ENCODE measurements at regions not wholly inside any gene's neighbourhood (a gene's known extent, or its start where the extent isn't known, plus 50 kb on each side); places are given as distances from the start of the nearest gene placed in this dataset.

DNA sequence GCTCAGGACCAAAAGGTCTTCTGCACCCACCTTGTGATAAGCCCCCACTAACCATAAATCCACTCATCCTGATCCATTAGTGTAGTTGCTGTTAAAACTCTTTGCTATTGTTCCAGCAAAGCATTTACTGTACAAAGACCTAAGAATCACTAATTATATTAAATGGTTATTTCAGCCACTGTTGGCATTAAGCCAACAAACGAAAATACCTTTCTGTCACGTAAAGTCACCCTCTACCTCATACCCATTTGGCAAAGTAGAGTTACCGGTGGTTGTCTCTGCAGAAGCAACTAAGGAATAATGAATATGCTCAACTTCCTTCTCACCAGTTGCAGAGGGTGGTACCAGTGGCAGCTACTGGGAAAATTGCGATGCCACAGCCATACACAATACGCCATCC lies 224.5 kb downstream of the SP3 start:
- no peak for DNase-seq

- DNase-seq = peak; percentile 64
Observed at GRCh38 chr2:173741759-173742158, 223.4 kb downstream of the SP3 start.

- no peak for DNase-seq
Observed at GRCh38 chr2:173747035-173747434, 218.1 kb downstream of the SP3 start.

GRCh38 chr2:173749315-173749714 lies 215.9 kb downstream of the SP3 start:
- DNase-seq = peak; percentile 46

GRCh38 chr2:173750353-173750801 lies 214.8 kb downstream of the SP3 start:
- peak; percentile 46 for DNase-seq

- DNase-seq = no peak
Observed at GRCh38 chr2:173750831-173751230, 214.3 kb downstream of the SP3 start.

GRCh38 chr2:173751245-173751975 lies 213.8 kb downstream of the SP3 start:
- DNase-seq = no peak

DNA sequence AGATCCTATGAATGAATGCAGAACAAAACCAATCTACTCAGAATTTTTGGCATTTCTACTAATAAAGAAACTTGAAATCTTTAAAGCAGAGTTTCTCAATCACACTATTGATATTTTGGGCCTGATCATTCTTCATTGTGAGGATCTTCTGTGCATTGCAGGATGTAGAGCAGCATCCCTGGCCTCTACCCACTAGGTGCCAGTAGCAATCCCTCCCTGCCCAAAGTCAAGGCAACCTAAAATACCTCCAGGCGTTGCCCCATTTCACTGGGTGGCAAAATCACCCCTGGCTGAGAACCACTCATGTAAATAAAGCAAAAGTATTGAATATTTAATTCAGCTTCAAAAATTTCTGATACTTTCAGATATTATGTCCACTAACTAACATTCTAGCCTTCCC lies 213.0 kb downstream of the SP3 start:
- peak; percentile 11 for DNase-seq

GRCh38 chr2:173753441-173753840 lies 211.7 kb downstream of the SP3 start:
- no peak for DNase-seq

DNA sequence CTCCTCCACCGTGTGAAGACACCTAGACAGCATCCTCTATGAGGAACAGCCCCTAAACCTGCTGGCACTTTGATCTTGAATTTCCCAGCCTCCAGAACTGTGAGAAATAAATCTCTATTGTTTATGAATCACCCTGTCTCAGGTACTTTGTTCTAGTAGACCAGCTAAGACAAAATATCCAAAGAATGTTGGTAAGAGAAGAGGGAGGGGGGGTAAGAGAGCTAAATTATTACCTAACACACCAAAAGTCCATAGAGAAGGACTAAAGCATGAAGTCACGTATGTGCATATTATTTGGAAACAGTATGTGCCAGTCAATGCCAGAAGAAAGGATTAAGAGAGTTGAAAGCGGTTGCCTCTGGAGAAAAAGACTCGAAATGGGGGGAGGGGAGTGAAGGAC lies 211.0 kb downstream of the SP3 start:
- DNase-seq = no peak

- DNase-seq = no peak
Observed at GRCh38 chr2:173754837-173755236, 210.3 kb downstream of the SP3 start.

DNA sequence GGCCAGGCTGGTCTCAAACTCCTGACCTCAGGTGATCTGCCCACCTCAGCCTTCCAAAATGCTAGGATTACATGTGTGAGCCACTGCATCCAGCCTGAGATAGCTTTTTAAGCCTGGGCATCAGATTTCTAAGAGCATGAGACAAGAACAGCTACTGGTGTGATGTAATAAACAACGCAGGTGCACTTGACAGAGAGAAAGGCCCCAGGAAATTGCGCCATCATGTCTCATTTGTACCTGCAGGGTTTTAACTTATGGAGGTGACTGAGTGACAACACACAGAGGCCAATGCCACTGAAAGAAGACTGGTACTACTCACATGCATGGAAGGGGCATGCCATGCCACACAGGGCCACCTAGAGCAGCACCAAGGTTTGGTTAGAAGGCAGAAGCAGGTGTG lies 209.4 kb downstream of the SP3 start:
- DNase-seq = no peak

GRCh38 chr2:173759959-173760358 lies 205.2 kb downstream of the SP3 start:
- DNase-seq = no peak

DNA sequence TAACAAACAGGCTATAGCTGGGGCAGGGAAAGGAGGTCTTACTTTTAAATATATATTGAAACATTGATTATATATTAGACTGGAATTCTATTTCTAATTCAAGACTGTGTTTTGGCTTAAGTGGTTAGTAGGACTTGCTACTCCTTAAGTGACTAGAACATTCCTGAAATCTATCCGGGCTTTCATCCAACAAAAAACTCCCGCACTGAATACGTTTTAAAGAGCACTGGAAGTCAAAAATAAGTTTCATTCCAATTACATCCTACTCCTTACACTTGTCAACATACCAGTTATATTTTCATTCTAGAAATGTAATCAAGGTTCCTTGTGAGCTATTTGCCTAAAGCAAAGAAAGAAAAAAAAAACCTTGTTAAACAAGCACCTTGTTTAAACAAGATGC lies 204.6 kb downstream of the SP3 start:
- peak; percentile 42 for DNase-seq

- DNase-seq = no peak
Observed at GRCh38 chr2:173761603-173762119, 203.5 kb downstream of the SP3 start.

DNA sequence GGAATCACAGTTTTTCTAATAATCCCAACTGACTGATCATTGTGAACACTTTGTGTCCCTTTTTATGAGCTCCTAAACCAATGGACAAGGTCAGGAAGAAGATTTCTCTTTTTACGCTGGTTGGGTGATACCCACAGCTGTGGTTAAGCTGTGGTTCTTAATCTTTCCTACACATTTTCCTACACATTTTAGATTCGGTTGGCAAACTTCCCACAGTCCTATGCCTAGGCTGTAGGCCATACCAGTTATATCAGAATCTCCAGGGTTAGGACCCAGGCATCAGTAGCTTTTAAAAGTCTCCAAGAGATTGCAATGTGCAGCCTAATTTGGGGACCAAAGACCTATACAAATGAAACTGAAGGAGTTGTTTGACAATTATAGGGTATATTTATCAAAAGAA lies 203.0 kb downstream of the SP3 start:
- DNase-seq = no peak

DNA sequence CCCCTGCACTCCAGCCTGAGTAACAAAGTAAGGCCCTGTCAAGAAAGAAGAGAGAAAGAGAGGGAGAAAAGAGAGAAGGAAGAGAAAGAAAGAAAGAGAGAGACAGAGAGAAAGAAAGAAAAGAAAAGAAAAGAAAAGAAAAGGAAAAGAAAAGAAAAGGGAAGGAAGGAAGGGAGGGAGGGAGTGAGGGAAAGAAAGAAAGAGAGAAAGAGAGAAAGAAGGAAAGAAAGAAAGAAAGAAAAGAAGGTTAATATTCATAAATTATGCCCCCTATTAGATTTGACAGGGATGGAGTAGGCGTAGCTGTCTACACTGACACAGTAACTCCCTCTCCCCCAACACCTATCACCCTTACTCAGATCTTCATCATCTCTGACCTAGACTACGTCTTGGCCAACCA lies 202.3 kb downstream of the SP3 start:
- DNase-seq = no peak

DNA sequence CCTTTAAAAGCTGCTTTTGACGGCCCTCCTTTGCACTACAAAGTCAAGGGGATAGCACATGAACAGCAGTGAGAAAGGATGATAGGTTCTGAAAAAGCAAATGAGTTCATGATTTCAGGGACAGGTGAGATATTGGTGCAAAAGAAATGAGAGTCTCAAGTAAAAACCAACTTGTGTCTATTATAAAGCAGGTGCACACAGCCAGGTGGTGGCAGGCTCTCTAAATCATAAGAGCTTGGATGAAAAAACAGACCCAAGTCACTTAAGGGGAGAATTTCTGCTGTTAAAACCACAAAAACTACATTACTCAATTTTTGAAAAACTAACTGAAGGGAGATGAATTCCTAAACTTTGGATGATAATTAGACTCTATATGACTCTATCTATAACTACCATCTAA lies 201.5 kb downstream of the SP3 start:
- no peak for DNase-seq

GRCh38 chr2:173764094-173764493 lies 201.1 kb downstream of the SP3 start:
- DNase-seq = no peak

DNA sequence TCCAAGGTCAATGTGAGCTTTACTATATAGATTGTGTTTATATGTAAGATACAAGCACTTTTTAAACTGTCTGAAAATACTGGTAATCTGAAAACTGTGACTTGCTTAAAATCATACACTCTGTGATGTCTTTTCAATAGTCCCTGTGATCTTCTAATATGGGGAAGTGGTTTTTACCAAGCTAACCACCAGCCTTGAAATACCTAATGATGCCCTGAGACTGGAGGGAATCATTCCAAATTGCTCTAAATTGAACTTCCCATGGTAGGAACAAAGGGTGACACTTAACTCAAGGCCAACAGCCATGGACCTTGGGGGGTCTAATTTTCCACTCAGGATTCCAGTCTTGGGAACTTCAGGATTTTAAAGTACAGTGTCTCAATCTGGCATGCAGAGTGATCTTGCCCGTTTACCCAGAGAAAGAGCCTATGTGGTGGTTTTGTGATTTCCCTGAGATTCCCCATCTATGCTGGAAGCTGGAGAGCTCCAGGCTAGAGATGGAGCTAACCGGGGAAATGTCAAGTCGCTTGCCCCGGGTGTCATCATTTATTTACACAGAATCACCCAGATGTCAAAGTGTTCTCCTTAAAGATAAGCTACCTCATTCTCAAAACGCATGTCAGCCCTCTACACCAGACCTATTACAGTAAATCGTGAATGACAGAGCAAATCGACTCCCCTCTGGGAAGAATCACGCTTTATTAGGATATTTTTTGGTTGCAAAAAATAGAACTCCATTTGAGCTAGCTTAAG lies 198.5 kb downstream of the SP3 start:
- DNase-seq = no peak

- no peak for DNase-seq
Observed at GRCh38 chr2:173770947-173771678, 194.1 kb downstream of the SP3 start.

GRCh38 chr2:173772205-173772604 lies 193.0 kb downstream of the SP3 start:
- DNase-seq = no peak

- no peak for DNase-seq
Observed at GRCh38 chr2:173773076-173773475, 192.1 kb downstream of the SP3 start.
